Fibroblast of lung (primary cell): ENCODE measurements at regions not wholly inside any gene's neighbourhood (a gene's known extent, or its start where the extent isn't known, plus 50 kb on each side); places are given as distances from the start of the nearest gene placed in this dataset.

ENCODE experiments used
- DNase-seq, 2 donors: peaks; one replicate each; pipeline versions ENCODE4 v3.0.0 to v3.0.0-alpha.2; 2010; ENCODE audit warnings: low read depth in 2 of 2
- H2AFZ ChIP-seq: 2 replicates; pipeline ENCODE4 v1.5.1; 2012; ENCODE audit warnings: low read length, control low read depth, inconsistent platforms
- H3K27ac ChIP-seq: 2 replicates; pipeline ENCODE4 v1.5.1; 2011; ENCODE audit warnings: low read length, control low read depth; ENCODE audit not compliant: insufficient read depth
- H3K27me3 ChIP-seq: 2 replicates; pipeline ENCODE4 v1.5.1; 2011; ENCODE audit warnings: mild to moderate bottlenecking, low read length; ENCODE audit not compliant: control insufficient read depth, insufficient read depth
- H3K36me3 ChIP-seq: 2 replicates; pipeline ENCODE4 v1.5.1; 2011; ENCODE audit warnings: low read length; ENCODE audit not compliant: control insufficient read depth, insufficient read depth
- H3K4me1 ChIP-seq: 2 replicates; pipeline ENCODE4 v1.5.1; 2011; ENCODE audit warnings: low read length; ENCODE audit not compliant: control insufficient read depth, insufficient read depth; ENCODE audit errors: extremely low read depth
- H3K4me2 ChIP-seq: 2 replicates; pipeline ENCODE4 v1.5.1; 2011; ENCODE audit warnings: low read length, control low read depth; ENCODE audit not compliant: insufficient read depth; ENCODE audit errors: extremely low read depth
- H3K4me3 ChIP-seq, 4 experiments: fragments of 200-600 bp in 1 of 4; sonication (generic) in 1 of 4; replicated peaks in 1 of 4; 2 replicates each; pipeline ENCODE4 v1.5.1; 2011 to 2016; ENCODE audit warnings: low read length in 4 of 4, low read depth in 3 of 4, mild to moderate bottlenecking in 3 of 4, control low read depth in 2 of 4, inconsistent platforms in 1 of 4, mixed read lengths in 1 of 4; ENCODE audit not compliant: insufficient read depth in 1 of 4; ENCODE audit errors: control extremely low read depth in 1 of 4
- H3K79me2 ChIP-seq: 2 replicates; pipeline ENCODE4 v1.5.1; 2012; ENCODE audit warnings: mild to moderate bottlenecking, low read length, inconsistent platforms; ENCODE audit not compliant: control insufficient read depth, insufficient read depth
- H3K9ac ChIP-seq: 2 replicates; pipeline ENCODE4 v1.5.1; 2011; ENCODE audit warnings: mild to moderate bottlenecking, low read length, control low read depth; ENCODE audit not compliant: insufficient read depth
- H3K9me3 ChIP-seq: 2 replicates; pipeline ENCODE4 v1.5.1; 2012; ENCODE audit warnings: low read depth, low read length; ENCODE audit not compliant: control insufficient read depth, insufficient read depth
- H4K20me1 ChIP-seq: 2 replicates; pipeline ENCODE4 v1.5.1; 2011; ENCODE audit warnings: low read length; ENCODE audit not compliant: control insufficient read depth, insufficient read depth; ENCODE audit errors: extremely low read depth
- CTCF ChIP-seq, 2 donors: IDR thresholded peaks in 1 of 2; conservative IDR thresholded peaks in 1 of 2; 1 replicate in 1 of 2; 2 replicates in 1 of 2; pipeline ENCODE4 v1.5.1; 2011 to 2012; ENCODE audit warnings: low read length in 2 of 2, control low read depth in 1 of 2, inconsistent platforms in 1 of 2, low read depth in 1 of 2, mild to moderate bottlenecking in 1 of 2
- EZH2 ChIP-seq: IDR thresholded peaks from 2 replicates; pipeline ENCODE4 v1.5.1; 2012; ENCODE audit warnings: low read length, control low read depth, mild to moderate bottlenecking; ENCODE audit errors: missing control alignments

DNA sequence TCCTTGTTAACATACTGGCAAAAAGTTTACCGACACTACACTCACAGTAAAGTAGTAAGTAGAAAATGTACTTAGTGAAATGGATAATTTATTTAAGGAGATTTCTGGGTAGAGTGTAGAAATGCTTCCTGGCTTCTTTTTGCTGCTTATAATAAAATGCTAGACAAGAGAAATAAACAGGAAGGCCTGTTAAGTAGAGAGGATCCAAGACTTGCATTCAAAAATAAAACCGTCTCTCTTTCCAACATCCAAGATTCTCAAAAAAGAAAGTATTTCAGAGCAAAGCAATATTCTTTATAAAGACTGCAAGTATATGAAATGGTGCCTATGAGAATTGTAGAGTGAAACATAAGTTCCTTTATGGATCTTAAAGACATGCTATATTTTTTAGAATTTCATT, 77.0 kb upstream of the CNTN6 start:
- TF ChIP-seq EZH2: no peak
- no peak for TF ChIP-seq CTCF (conservative IDR thresholded peaks at IDR 0.05 in 1 of 2, IDR thresholded peaks at IDR 0.05 in 1 of 2; ENCODE audit: low read depth in 1 of 2, low read length in 2 of 2)
- no peaks in the 10 kb centered on the region for H3K27me3 ChIP-seq
- DNase-seq: no peak
- H3K4me2 ChIP-seq: no peak overlapping the region
- no peak overlapping the region for H3K9ac ChIP-seq
- no peak overlapping the region for H3K27ac ChIP-seq
- no peaks in the 10 kb centered on the region for H3K4me1 ChIP-seq
- no peaks in the 10 kb centered on the region for H3K79me2 ChIP-seq
- no peak overlapping the region for H2AFZ ChIP-seq
- no peak overlapping the region for H3K4me3 ChIP-seq
- H3K9me3 ChIP-seq: no peaks in the 10 kb centered on the region
- no peaks in the 10 kb centered on the region for H3K36me3 ChIP-seq
- no peaks in the 10 kb centered on the region for H4K20me1 ChIP-seq

GRCh38 chr3:1017870-1018269, 75.0 kb upstream of the CNTN6 start:
- no peak for DNase-seq
- H3K79me2 ChIP-seq: no peaks in the 10 kb centered on the region
- H3K36me3 ChIP-seq: no peaks in the 10 kb centered on the region
- H3K4me1 ChIP-seq: no peaks in the 10 kb centered on the region
- no peaks in the 10 kb centered on the region for H4K20me1 ChIP-seq
- H3K4me2 ChIP-seq: no peak overlapping the region
- H3K9me3 ChIP-seq: no peaks in the 10 kb centered on the region
- TF ChIP-seq EZH2 (no peak), CTCF (conservative IDR thresholded peaks at IDR 0.05 in 1 of 2, IDR thresholded peaks at IDR 0.05 in 1 of 2; ENCODE audit: low read depth in 1 of 2, low read length in 2 of 2) (no peak)
- no peak overlapping the region for H3K9ac ChIP-seq
- no peak overlapping the region for H2AFZ ChIP-seq
- no peaks in the 10 kb centered on the region for H3K27me3 ChIP-seq
- no peak overlapping the region for H3K27ac ChIP-seq
- H3K4me3 ChIP-seq: no peak overlapping the region

GRCh38 chr3:1019157-1019556, 73.7 kb upstream of the CNTN6 start:
- H3K4me2 ChIP-seq: no peak overlapping the region
- H3K4me1 ChIP-seq: no peaks in the 10 kb centered on the region
- H3K4me3 ChIP-seq: no peak overlapping the region
- no peaks in the 10 kb centered on the region for H4K20me1 ChIP-seq
- DNase-seq: no peak
- H3K27ac ChIP-seq: no peak overlapping the region
- H3K9me3 ChIP-seq: no peaks in the 10 kb centered on the region
- no peaks in the 10 kb centered on the region for H3K27me3 ChIP-seq
- no peak for TF ChIP-seq EZH2
- TF ChIP-seq CTCF (conservative IDR thresholded peaks at IDR 0.05 in 1 of 2, IDR thresholded peaks at IDR 0.05 in 1 of 2; ENCODE audit: low read depth in 1 of 2, low read length in 2 of 2): no peak
- no peaks in the 10 kb centered on the region for H3K79me2 ChIP-seq
- H3K9ac ChIP-seq: no peak overlapping the region
- H3K36me3 ChIP-seq: no peaks in the 10 kb centered on the region
- H2AFZ ChIP-seq: no peak overlapping the region
